GM18870 (cell line): ENCODE measurements at regions not wholly inside any gene's neighbourhood (a gene's known extent, or its start where the extent isn't known, plus 50 kb on each side); places are given as distances from the start of the nearest gene placed in this dataset.

Source experiments
- ATAC-seq: cut with Tn5 transposase; IDR thresholded peaks from one replicate; pipeline ENCODE4 v1.9.1; 2021; ENCODE audit warnings: moderate library complexity; ENCODE audit not compliant: unreplicated experiment

GRCh38 chr6:12653486-12653885 lies 63.1 kb upstream of the PHACTR1 start:
- ATAC-seq: no peak

GRCh38 chr6:12654107-12654506 lies 62.5 kb upstream of the PHACTR1 start:
- ATAC-seq: no peak

GRCh38 chr6:12654514-12654913 lies 62.1 kb upstream of the PHACTR1 start:
- no peak for ATAC-seq

GRCh38 chr6:12656906-12657305 lies 59.7 kb upstream of the PHACTR1 start:
- no peak for ATAC-seq

DNA sequence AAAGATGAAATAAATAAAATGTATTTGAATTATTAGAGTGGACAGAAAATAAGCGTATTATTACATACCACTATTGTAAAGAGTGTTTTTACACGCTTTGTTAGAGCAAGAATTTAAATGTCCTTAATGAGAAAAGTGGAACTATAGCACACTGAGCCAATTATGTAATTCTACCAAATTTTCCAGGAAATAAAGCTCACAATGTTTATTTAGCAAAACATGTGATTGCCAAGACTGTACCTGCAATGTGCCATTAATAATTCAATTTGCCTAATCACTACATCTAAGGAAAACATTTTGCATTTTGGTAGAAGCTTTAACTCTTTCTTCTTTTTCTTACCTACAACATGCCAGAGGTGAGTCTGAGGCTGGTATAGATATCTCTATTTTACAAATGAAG lies 58.7 kb upstream of the PHACTR1 start:
- ATAC-seq: no peak

GRCh38 chr6:12661432-12662089 lies 55.0 kb upstream of the PHACTR1 start:
- ATAC-seq: no peak
